ENCODE measurements at regions not wholly inside any gene's neighbourhood (a gene's known extent, or its start where the extent isn't known, plus 50 kb on each side); places are given as distances from the start of the nearest gene placed in this dataset.

- no peak overlapping the region for H3K4me3 ChIP-seq (replicated peaks; ENCODE audit: low read depth, low read length)
- DNase-seq (ENCODE audit: low read depth): no peak
- no peak for TF ChIP-seq CTCF (IDR thresholded peaks at IDR 0.05; ENCODE audit: low read length, missing control alignments)
These were observed 375.6 kb upstream of the NUPR2 start for GRCh38 chr7:56491636-56492425.

GRCh38 chr7:56483861-56484550 lies 367.8 kb upstream of the NUPR2 start:
- TF ChIP-seq CTCF (IDR thresholded peaks at IDR 0.05; ENCODE audit: low read length, missing control alignments): no peak
- no peak for DNase-seq (ENCODE audit: low read depth)
- no peak overlapping the region for H3K4me3 ChIP-seq (replicated peaks; ENCODE audit: low read depth, low read length)

GRCh38 chr7:56483153-56483552 lies 366.9 kb upstream of the NUPR2 start:
- DNase-seq (ENCODE audit: low read depth): no peak
- no peak for TF ChIP-seq CTCF (IDR thresholded peaks at IDR 0.05; ENCODE audit: low read length, missing control alignments)
- H3K4me3 ChIP-seq (replicated peaks; ENCODE audit: low read depth, low read length): no peak overlapping the region

GRCh38 chr7:56479748-56480147 lies 363.5 kb upstream of the NUPR2 start:
- no peak for DNase-seq (ENCODE audit: low read depth)
- TF ChIP-seq CTCF (IDR thresholded peaks at IDR 0.05; ENCODE audit: low read length, missing control alignments): no peak
- H3K4me3 ChIP-seq (replicated peaks; ENCODE audit: low read depth, low read length): no peak overlapping the region

GRCh38 chr7:56479136-56479535 lies 362.9 kb upstream of the NUPR2 start:
- no peak for TF ChIP-seq CTCF (IDR thresholded peaks at IDR 0.05; ENCODE audit: low read length, missing control alignments)
- DNase-seq (ENCODE audit: low read depth): no peak
- H3K4me3 ChIP-seq (replicated peaks; ENCODE audit: low read depth, low read length): no peak overlapping the region

GRCh38 chr7:56474271-56474670 lies 358.1 kb upstream of the NUPR2 start:
- no peak for TF ChIP-seq CTCF (IDR thresholded peaks at IDR 0.05; ENCODE audit: low read length, missing control alignments)
- no peak overlapping the region for H3K4me3 ChIP-seq (replicated peaks; ENCODE audit: low read depth, low read length)
- DNase-seq (ENCODE audit: low read depth): no peak
